ENCODE measurements at regions not wholly inside any gene's neighbourhood (a gene's known extent, or its start where the extent isn't known, plus 50 kb on each side); places are given as distances from the start of the nearest gene placed in this dataset.

- Histone ChIP-seq H3K9me3 (ENCODE audit: insufficient read depth, low read length) (peaks cover 8% of the 10 kb centered on the region; the same call in 1 of the 2 replicates), H3K4me3 (ENCODE audit: insufficient read length, low read depth) (no peak overlapping the region), H3K36me3 (ENCODE audit: insufficient read depth, insufficient read length, low read length) (no peaks in the 10 kb centered on the region), H3K4me1 (ENCODE audit: insufficient read depth, insufficient read length) (peaks cover 10% of the 10 kb centered on the region), H3K9ac (ENCODE audit: insufficient read length, low read depth) (no peak overlapping the region), H3K27me3 (ENCODE audit: insufficient read depth, insufficient read length) (peaks cover 97% of the 10 kb centered on the region)
- TF ChIP-seq YY1 (IDR thresholded peaks at IDR 0.05; ENCODE audit: insufficient read depth, insufficient read length) (no peak), SUZ12 (IDR thresholded peaks at IDR 0.05; ENCODE audit: extremely low read depth, insufficient read depth, insufficient read length) (no peak), ZNF274 (IDR thresholded peaks at IDR 0.05; ENCODE audit: low read depth, low read length) (no peak)
- no peak for DNase-seq (ENCODE audit: low read depth, low spot score)
These were observed 329.2 kb downstream of the C16orf95 start for GRCh38 chr16:86987746-86988670.

GRCh38 chr16:86988920-86989696 lies 328.1 kb downstream of the C16orf95 start:
- Histone ChIP-seq H3K4me3 (ENCODE audit: insufficient read length, low read depth) (no peak overlapping the region), H3K9ac (ENCODE audit: insufficient read length, low read depth) (no peak overlapping the region), H3K27me3 (ENCODE audit: insufficient read depth, insufficient read length) (peaks cover 97% of the 10 kb centered on the region), H3K4me1 (ENCODE audit: insufficient read depth, insufficient read length) (peaks cover 10% of the 10 kb centered on the region), H3K36me3 (ENCODE audit: insufficient read depth, insufficient read length, low read length) (no peaks in the 10 kb centered on the region), H3K9me3 (ENCODE audit: insufficient read depth, low read length) (peaks cover 12% of the 10 kb centered on the region; the same call in 1 of the 2 replicates)
- TF ChIP-seq YY1 (IDR thresholded peaks at IDR 0.05; ENCODE audit: insufficient read depth, insufficient read length) (no peak), ZNF274 (IDR thresholded peaks at IDR 0.05; ENCODE audit: low read depth, low read length) (no peak), SUZ12 (IDR thresholded peaks at IDR 0.05; ENCODE audit: extremely low read depth, insufficient read depth, insufficient read length) (no peak)
- DNase-seq (ENCODE audit: low read depth, low spot score): no peak

GRCh38 chr16:86990451-86990850 lies 326.7 kb downstream of the C16orf95 start:
- TF ChIP-seq ZNF274 (IDR thresholded peaks at IDR 0.05; ENCODE audit: low read depth, low read length) (no peak), YY1 (IDR thresholded peaks at IDR 0.05; ENCODE audit: insufficient read depth, insufficient read length) (no peak), SUZ12 (IDR thresholded peaks at IDR 0.05; ENCODE audit: extremely low read depth, insufficient read depth, insufficient read length) (no peak)
- DNase-seq (ENCODE audit: low read depth, low spot score): no peak
- Histone ChIP-seq H3K4me3 (ENCODE audit: insufficient read length, low read depth) (no peak overlapping the region), H3K27me3 (ENCODE audit: insufficient read depth, insufficient read length) (peaks cover 96% of the 10 kb centered on the region), H3K4me1 (ENCODE audit: insufficient read depth, insufficient read length) (peaks cover 4% of the 10 kb centered on the region), H3K9me3 (ENCODE audit: insufficient read depth, low read length) (peaks cover 12% of the 10 kb centered on the region; the same call in 1 of the 2 replicates), H3K36me3 (ENCODE audit: insufficient read depth, insufficient read length, low read length) (no peaks in the 10 kb centered on the region), H3K9ac (ENCODE audit: insufficient read length, low read depth) (no peak overlapping the region)

- TF ChIP-seq SUZ12 (IDR thresholded peaks at IDR 0.05; ENCODE audit: extremely low read depth, insufficient read depth, insufficient read length): no peak
- TF ChIP-seq YY1 (IDR thresholded peaks at IDR 0.05; ENCODE audit: insufficient read depth, insufficient read length): no peak
- TF ChIP-seq ZNF274 (IDR thresholded peaks at IDR 0.05; ENCODE audit: low read depth, low read length): no peak
- no peaks in the 10 kb centered on the region for H3K36me3 ChIP-seq (ENCODE audit: insufficient read depth, insufficient read length, low read length)
- H3K4me1 ChIP-seq (ENCODE audit: insufficient read depth, insufficient read length): no peaks in the 10 kb centered on the region
- peaks cover 97% of the 10 kb centered on the region for H3K27me3 ChIP-seq (ENCODE audit: insufficient read depth, insufficient read length)
- DNase-seq (ENCODE audit: low read depth, low spot score): no peak
- no peak overlapping the region for H3K4me3 ChIP-seq (ENCODE audit: insufficient read length, low read depth)
- no peak overlapping the region for H3K9ac ChIP-seq (ENCODE audit: insufficient read length, low read depth)
- H3K9me3 ChIP-seq (ENCODE audit: insufficient read depth, low read length): peaks cover 12% of the 10 kb centered on the region; the same call in 1 of the 2 replicates
These were observed 325.5 kb downstream of the C16orf95 start for GRCh38 chr16:86991679-86992078.

- no peak for DNase-seq (ENCODE audit: low read depth, low spot score)
- Histone ChIP-seq H3K4me3 (ENCODE audit: insufficient read length, low read depth) (no peak overlapping the region), H3K4me1 (ENCODE audit: insufficient read depth, insufficient read length) (no peaks in the 10 kb centered on the region), H3K36me3 (ENCODE audit: insufficient read depth, insufficient read length, low read length) (no peaks in the 10 kb centered on the region), H3K9me3 (ENCODE audit: insufficient read depth, low read length) (peaks cover 12% of the 10 kb centered on the region; the same call in 1 of the 2 replicates), H3K9ac (ENCODE audit: insufficient read length, low read depth) (no peak overlapping the region), H3K27me3 (ENCODE audit: insufficient read depth, insufficient read length) (peaks cover 92% of the 10 kb centered on the region)
- no peak for TF ChIP-seq SUZ12 (IDR thresholded peaks at IDR 0.05; ENCODE audit: extremely low read depth, insufficient read depth, insufficient read length)
- no peak for TF ChIP-seq ZNF274 (IDR thresholded peaks at IDR 0.05; ENCODE audit: low read depth, low read length)
- TF ChIP-seq YY1 (IDR thresholded peaks at IDR 0.05; ENCODE audit: insufficient read depth, insufficient read length): no peak
These were observed 324.6 kb downstream of the C16orf95 start for GRCh38 chr16:86992587-86992986.

- TF ChIP-seq ZNF274 (IDR thresholded peaks at IDR 0.05; ENCODE audit: low read depth, low read length): no peak
- peaks cover 2% of the 10 kb centered on the region for H3K4me1 ChIP-seq (ENCODE audit: insufficient read depth, insufficient read length)
- no peak overlapping the region for H3K4me3 ChIP-seq (ENCODE audit: insufficient read length, low read depth)
- H3K9me3 ChIP-seq (ENCODE audit: insufficient read depth, low read length): peaks cover 12% of the 10 kb centered on the region; the same call in 1 of the 2 replicates
- H3K27me3 ChIP-seq (ENCODE audit: insufficient read depth, insufficient read length): peaks cover 87% of the 10 kb centered on the region
- no peaks in the 10 kb centered on the region for H3K36me3 ChIP-seq (ENCODE audit: insufficient read depth, insufficient read length, low read length)
- no peak overlapping the region for H3K9ac ChIP-seq (ENCODE audit: insufficient read length, low read depth)
- no peak for DNase-seq (ENCODE audit: low read depth, low spot score)
These were observed 323.6 kb downstream of the C16orf95 start for GRCh38 chr16:86993426-86994110.
